ENCODE measurements at regions not wholly inside any gene's neighbourhood (a gene's known extent, or its start where the extent isn't known, plus 50 kb on each side); places are given as distances from the start of the nearest gene placed in this dataset.

- TF ChIP-seq CTCF (conservative IDR thresholded peaks at IDR 0.05; ENCODE audit: low read length) (no peak), EZH2phosphoT487 (IDR thresholded peaks at IDR 0.05; ENCODE audit: borderline replicate concordance) (no peak)
Measured at GRCh38 chr4:31234494-31234893, 514.3 kb downstream of the PCDH7 start.

Measured in Loucy (cell line).